HCT116 (cell line): ENCODE measurements at regions not wholly inside any gene's neighbourhood (a gene's known extent, or its start where the extent isn't known, plus 50 kb on each side); places are given as distances from the start of the nearest gene placed in this dataset.

Source experiments
- CEBPB ChIP-seq: IDR thresholded peaks from 2 replicates; pipeline ENCODE4 v1.6.1; 2012; ENCODE audit warnings: low read depth
- EGR1 ChIP-seq: IDR thresholded peaks from 2 replicates; pipeline ENCODE4 v1.6.1; 2012; ENCODE audit warnings: low read depth
- ELF1 ChIP-seq: IDR thresholded peaks from 2 replicates; pipeline ENCODE4 v1.6.1; 2012; ENCODE audit warnings: low read depth, borderline replicate concordance
- EZH2 ChIP-seq: fragments of 200-600 bp; sonication (generic); IDR thresholded peaks from 2 replicates; pipeline ENCODE4 v1.6.1; 2017; ENCODE audit warnings: antibody characterized with exemption, mixed run types
- EZH2phosphoT487 ChIP-seq: fragments of 200-600 bp; IDR thresholded peaks from 2 replicates; pipeline ENCODE4 v1.6.1; 2018; ENCODE audit warnings: antibody characterized with exemption, borderline replicate concordance
- JUND ChIP-seq: IDR thresholded peaks from 2 replicates; pipeline ENCODE4 v1.6.1; 2012
- POLR2A ChIP-seq: IDR thresholded peaks from 2 replicates; pipeline ENCODE4 v1.7.0; 2011; ENCODE audit warnings: borderline replicate concordance; ENCODE audit not compliant: insufficient read depth, insufficient read length; ENCODE audit errors: extremely low read depth
- SIN3A ChIP-seq: IDR thresholded peaks from 2 replicates; pipeline ENCODE4 v1.6.1; 2012; ENCODE audit warnings: low read depth
- SRF ChIP-seq: IDR thresholded peaks from 2 replicates; pipeline ENCODE4 v1.6.1; 2012; ENCODE audit warnings: low read depth
- TCF7L2 ChIP-seq: IDR thresholded peaks from 2 replicates; pipeline ENCODE4 v1.7.0; 2011; ENCODE audit warnings: borderline replicate concordance, inconsistent platforms; ENCODE audit not compliant: insufficient read depth, insufficient read length; ENCODE audit errors: extremely low read depth
- ZNF274 ChIP-seq: fragments of 200-500 bp; sonication (Bioruptor generic); IDR thresholded peaks from 2 replicates; pipeline ENCODE4 v1.6.1; 2014; ENCODE audit warnings: mild to moderate bottlenecking, low read depth, low read length, inconsistent platforms
- TF ChIP-seq, protein P1 (sequence below), 3 experiments: fragments of 200-600 bp in 1 of 3; sonication (generic) in 1 of 3; IDR thresholded peaks in 2 of 3; conservative IDR thresholded peaks in 1 of 3; 2 replicates each; pipeline ENCODE4 v1.5.1; 2012 to 2017; ENCODE audit warnings: low read depth in 2 of 3, low read length in 2 of 3, antibody characterized with exemption in 1 of 3, borderline replicate concordance in 1 of 3, control low read depth in 1 of 3, mild to moderate bottlenecking in 1 of 3, mixed read lengths in 1 of 3, mixed run types in 1 of 3, moderate library complexity in 1 of 3; ENCODE audit not compliant: insufficient read depth in 1 of 3
- TF ChIP-seq, protein P2 (sequence below): IDR thresholded peaks from 2 replicates; pipeline ENCODE4 v1.6.1; 2012; ENCODE audit warnings: low read depth
- TF ChIP-seq, protein P3 (sequence below): IDR thresholded peaks from 2 replicates; pipeline ENCODE4 v1.6.1; 2012

DNA sequence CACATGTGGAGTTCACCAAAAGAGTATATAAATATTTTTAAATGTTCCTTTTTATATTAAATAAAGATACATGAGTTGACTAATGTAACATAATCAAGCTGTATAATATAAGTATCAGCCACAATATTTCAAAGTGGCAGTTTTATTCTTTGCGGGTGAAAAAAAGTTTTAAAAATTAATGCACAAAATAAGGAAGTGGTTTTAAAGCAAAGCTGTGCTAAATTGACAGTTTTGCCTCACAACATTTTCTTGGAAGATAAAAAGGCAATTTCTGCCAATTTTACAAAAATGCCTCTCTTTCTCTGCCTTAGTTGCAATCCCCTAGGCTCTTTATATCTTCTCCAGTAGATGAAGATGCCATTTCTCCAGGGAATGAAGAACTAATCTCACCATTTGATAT lies 719.1 kb downstream of the C12orf50 start:
- TF ChIP-seq CEBPB, result no peak
- TF ChIP-seq, protein P1, sequence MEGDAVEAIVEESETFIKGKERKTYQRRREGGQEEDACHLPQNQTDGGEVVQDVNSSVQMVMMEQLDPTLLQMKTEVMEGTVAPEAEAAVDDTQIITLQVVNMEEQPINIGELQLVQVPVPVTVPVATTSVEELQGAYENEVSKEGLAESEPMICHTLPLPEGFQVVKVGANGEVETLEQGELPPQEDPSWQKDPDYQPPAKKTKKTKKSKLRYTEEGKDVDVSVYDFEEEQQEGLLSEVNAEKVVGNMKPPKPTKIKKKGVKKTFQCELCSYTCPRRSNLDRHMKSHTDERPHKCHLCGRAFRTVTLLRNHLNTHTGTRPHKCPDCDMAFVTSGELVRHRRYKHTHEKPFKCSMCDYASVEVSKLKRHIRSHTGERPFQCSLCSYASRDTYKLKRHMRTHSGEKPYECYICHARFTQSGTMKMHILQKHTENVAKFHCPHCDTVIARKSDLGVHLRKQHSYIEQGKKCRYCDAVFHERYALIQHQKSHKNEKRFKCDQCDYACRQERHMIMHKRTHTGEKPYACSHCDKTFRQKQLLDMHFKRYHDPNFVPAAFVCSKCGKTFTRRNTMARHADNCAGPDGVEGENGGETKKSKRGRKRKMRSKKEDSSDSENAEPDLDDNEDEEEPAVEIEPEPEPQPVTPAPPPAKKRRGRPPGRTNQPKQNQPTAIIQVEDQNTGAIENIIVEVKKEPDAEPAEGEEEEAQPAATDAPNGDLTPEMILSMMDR (IDR thresholded peaks at IDR 0.05 in 2 of 3, conservative IDR thresholded peaks at IDR 0.05 in 1 of 3; ENCODE audit: borderline replicate concordance in 1 of 3, insufficient read depth in 1 of 3, low read depth in 2 of 3, low read length in 2 of 3), result no peak
- no peak for TF ChIP-seq EZH2phosphoT487
- TF ChIP-seq SIN3A, result no peak
- TF ChIP-seq EZH2, result no peak
- TF ChIP-seq SRF, result no peak
- no peak for TF ChIP-seq TCF7L2
- TF ChIP-seq JUND, result no peak
- TF ChIP-seq, protein P2, sequence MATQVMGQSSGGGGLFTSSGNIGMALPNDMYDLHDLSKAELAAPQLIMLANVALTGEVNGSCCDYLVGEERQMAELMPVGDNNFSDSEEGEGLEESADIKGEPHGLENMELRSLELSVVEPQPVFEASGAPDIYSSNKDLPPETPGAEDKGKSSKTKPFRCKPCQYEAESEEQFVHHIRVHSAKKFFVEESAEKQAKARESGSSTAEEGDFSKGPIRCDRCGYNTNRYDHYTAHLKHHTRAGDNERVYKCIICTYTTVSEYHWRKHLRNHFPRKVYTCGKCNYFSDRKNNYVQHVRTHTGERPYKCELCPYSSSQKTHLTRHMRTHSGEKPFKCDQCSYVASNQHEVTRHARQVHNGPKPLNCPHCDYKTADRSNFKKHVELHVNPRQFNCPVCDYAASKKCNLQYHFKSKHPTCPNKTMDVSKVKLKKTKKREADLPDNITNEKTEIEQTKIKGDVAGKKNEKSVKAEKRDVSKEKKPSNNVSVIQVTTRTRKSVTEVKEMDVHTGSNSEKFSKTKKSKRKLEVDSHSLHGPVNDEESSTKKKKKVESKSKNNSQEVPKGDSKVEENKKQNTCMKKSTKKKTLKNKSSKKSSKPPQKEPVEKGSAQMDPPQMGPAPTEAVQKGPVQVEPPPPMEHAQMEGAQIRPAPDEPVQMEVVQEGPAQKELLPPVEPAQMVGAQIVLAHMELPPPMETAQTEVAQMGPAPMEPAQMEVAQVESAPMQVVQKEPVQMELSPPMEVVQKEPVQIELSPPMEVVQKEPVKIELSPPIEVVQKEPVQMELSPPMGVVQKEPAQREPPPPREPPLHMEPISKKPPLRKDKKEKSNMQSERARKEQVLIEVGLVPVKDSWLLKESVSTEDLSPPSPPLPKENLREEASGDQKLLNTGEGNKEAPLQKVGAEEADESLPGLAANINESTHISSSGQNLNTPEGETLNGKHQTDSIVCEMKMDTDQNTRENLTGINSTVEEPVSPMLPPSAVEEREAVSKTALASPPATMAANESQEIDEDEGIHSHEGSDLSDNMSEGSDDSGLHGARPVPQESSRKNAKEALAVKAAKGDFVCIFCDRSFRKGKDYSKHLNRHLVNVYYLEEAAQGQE, result no peak
- no peak for TF ChIP-seq EGR1
- no peak for TF ChIP-seq ZNF274
- TF ChIP-seq, protein P3, sequence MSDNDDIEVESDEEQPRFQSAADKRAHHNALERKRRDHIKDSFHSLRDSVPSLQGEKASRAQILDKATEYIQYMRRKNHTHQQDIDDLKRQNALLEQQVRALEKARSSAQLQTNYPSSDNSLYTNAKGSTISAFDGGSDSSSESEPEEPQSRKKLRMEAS, result no peak
- no peak for TF ChIP-seq POLR2A
- TF ChIP-seq ELF1, result no peak
